HG03196 (cell line): ENCODE measurements at regions not wholly inside any gene's neighbourhood (a gene's known extent, or its start where the extent isn't known, plus 50 kb on each side); places are given as distances from the start of the nearest gene placed in this dataset.

Source experiments
- ATAC-seq: cut with Tn5 transposase; IDR thresholded peaks from one replicate; pipeline ENCODE4 v1.9.1; 2021; ENCODE audit not compliant: unreplicated experiment

DNA sequence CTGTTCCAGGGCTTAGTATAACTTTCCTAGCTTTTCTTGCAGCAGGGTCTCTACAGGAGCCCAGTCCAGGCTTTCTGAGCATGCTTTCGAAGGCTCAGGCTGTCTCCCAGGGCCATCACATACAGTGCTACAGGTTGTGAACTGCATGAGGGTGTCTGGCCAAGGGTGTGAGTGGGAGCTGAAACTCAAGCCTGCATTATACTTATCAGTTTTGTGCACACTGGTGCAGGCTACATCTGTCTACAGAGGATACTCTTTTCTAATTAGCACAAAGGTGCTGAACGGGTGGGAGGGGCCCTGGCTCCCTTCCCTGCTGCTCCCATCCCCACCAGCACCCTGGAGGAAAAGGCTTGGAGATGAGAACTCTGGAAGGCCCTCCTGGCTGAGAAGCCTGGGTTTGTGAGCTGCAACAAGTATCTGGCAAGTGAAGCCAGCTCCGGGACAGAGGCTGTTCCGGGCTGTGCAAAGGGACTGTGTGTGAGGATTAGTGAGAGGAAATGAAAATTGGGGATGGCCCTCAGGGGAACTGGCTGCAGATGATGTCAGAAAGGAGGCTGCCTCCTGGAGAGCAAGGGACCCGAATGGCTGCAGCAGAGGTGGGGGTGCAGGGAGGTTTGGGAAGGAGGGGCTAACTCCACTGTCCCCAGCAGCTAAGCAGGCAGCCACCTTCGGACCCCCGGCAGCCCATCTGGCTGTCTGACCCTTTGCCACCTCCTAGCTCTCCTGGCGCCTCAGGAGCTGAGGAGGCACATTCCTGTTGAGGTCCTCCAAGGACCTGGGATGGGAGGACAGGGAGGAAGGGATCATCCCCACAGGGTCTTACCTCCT is 68.5 kb downstream of the EFNB1 start:
- ATAC-seq, result no peak

GRCh38 chrX:68896581-68896980 is 67.8 kb downstream of the EFNB1 start:
- no peak for ATAC-seq

GRCh38 chrX:68895778-68896177 is 67.0 kb downstream of the EFNB1 start:
- ATAC-seq, result no peak

GRCh38 chrX:68895341-68895755 is 66.5 kb downstream of the EFNB1 start:
- no peak for ATAC-seq

- no peak for ATAC-seq
These were observed 65.9 kb downstream of the EFNB1 start for GRCh38 chrX:68894513-68895340.

DNA sequence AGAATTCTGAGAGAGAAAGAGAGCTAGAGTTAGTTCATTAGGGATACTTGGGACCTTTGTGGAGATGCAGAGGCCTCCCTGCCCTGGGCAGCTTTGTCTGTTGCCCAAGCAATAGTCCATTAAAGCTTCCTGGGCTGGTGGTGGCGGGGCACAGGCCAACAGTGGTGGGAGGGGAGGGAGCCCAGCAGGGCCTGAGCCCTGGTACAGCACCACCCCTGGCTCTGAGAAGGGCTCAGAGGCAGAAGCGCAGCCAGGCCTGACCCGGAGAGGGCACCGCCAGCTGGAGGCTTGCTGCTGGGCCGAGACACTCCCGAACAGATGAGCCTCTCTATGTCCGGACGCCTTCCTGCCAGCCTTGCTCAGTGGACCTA is 65.3 kb downstream of the EFNB1 start:
- no peak for ATAC-seq

DNA sequence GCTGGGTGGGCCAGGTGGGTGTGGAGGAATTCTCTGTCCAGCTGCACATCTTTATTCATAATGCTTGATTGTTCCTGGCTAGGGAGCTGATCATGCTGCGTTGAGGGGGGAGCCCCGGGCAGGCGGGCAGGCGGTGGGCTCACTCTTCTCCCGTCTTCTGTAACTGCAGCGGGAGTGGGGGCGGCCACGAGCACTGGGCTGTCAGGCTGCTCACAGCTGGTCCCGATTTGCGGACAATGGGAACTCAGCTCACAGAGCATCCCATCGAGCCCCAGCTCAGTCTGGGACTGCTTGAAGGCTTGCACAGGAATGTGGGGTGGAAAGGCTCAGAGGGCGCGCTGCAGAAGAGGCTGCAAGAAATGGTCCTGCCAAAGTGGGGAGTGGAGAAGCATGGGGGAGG is 63.8 kb downstream of the EFNB1 start:
- no peak for ATAC-seq

GRCh38 chrX:68892134-68892533 is 63.3 kb downstream of the EFNB1 start:
- no peak for ATAC-seq
